H9 (cell line): ENCODE measurements at regions not wholly inside any gene's neighbourhood (a gene's known extent, or its start where the extent isn't known, plus 50 kb on each side); places are given as distances from the start of the nearest gene placed in this dataset.
A peak's percentile ranks its signal among the peaks of the same experiment; 100 is the strongest.

Experiments
- DNase-seq: peaks from one replicate; pipeline ENCODE4 v3.0.0-alpha.2; 2017
- H2AFZ ChIP-seq: one replicate; pipeline ENCODE4 v1.6.1; 2013; ENCODE audit warnings: mild to moderate bottlenecking, low read length, control low read depth, moderate library complexity
- H2AK5ac ChIP-seq: 2 replicates; pipeline ENCODE4 v1.6.1; 2013; ENCODE audit warnings: low read length, control low read depth, mixed read lengths; ENCODE audit not compliant: insufficient read length
- H2BK120ac ChIP-seq: one replicate; pipeline ENCODE4 v1.6.1; 2013; ENCODE audit warnings: low read depth, mild to moderate bottlenecking, low read length, control low read depth, inconsistent platforms; ENCODE audit not compliant: poor library complexity, severe bottlenecking
- H2BK12ac ChIP-seq: 2 replicates; pipeline ENCODE4 v1.6.1; 2013; ENCODE audit warnings: low read length, control low read depth, mixed read lengths, low read depth; ENCODE audit not compliant: insufficient read length
- H2BK15ac ChIP-seq: 2 replicates; pipeline ENCODE4 v1.6.1; 2013; ENCODE audit warnings: low read depth, low read length, control low read depth
- H2BK20ac ChIP-seq: one replicate; pipeline ENCODE4 v1.6.1; 2013; ENCODE audit warnings: low read depth, mild to moderate bottlenecking, low read length, control low read depth, inconsistent platforms; ENCODE audit not compliant: poor library complexity, severe bottlenecking
- H2BK5ac ChIP-seq: 2 replicates; pipeline ENCODE4 v1.6.1; 2013; ENCODE audit warnings: low read length, control low read depth, mixed read lengths; ENCODE audit not compliant: insufficient read length
- H3K14ac ChIP-seq: 2 replicates; pipeline ENCODE4 v1.6.1; 2013; ENCODE audit warnings: low read length, control low read depth; ENCODE audit not compliant: insufficient read depth
- H3K18ac ChIP-seq: 2 replicates; pipeline ENCODE4 v1.6.1; 2013; ENCODE audit warnings: low read depth, mild to moderate bottlenecking, mixed read lengths, low read length, control low read depth; ENCODE audit not compliant: insufficient read length
- H3K23ac ChIP-seq: 2 replicates; pipeline ENCODE4 v1.6.1; 2013; ENCODE audit warnings: low read length, control low read depth, mixed read lengths, low read depth; ENCODE audit not compliant: insufficient read length
- H3K23me2 ChIP-seq: 2 replicates; pipeline ENCODE4 v1.6.1; 2013; ENCODE audit warnings: low read depth, mild to moderate bottlenecking, mixed read lengths, low read length, control low read depth; ENCODE audit not compliant: insufficient read length, poor library complexity, severe bottlenecking
- H3K27ac ChIP-seq: 2 replicates; pipeline ENCODE4 v1.5.1; 2013; ENCODE audit warnings: low read length, control low read depth, mixed read lengths, low read depth; ENCODE audit not compliant: insufficient read length
- H3K27me3 ChIP-seq: 2 replicates; pipeline ENCODE4 v1.6.1; 2013; ENCODE audit warnings: low read length, control low read depth, inconsistent platforms; ENCODE audit not compliant: insufficient read depth
- H3K4ac ChIP-seq: 2 replicates; pipeline ENCODE4 v1.6.1; 2013; ENCODE audit warnings: low read depth, mild to moderate bottlenecking, control low read depth, inconsistent platforms, low read length, moderate library complexity
- H3K4me1 ChIP-seq: 2 replicates; pipeline ENCODE4 v1.6.1; 2013; ENCODE audit warnings: low read length, control low read depth, inconsistent platforms; ENCODE audit not compliant: insufficient read depth
- H3K4me2 ChIP-seq: 2 replicates; pipeline ENCODE4 v1.6.1; 2013; ENCODE audit warnings: low read length, control low read depth, mixed read lengths; ENCODE audit not compliant: insufficient read length, insufficient read depth
- H3K56ac ChIP-seq: 2 replicates; pipeline ENCODE4 v1.6.1; 2013; ENCODE audit warnings: low read depth, mild to moderate bottlenecking, mixed read lengths, low read length, control low read depth; ENCODE audit not compliant: insufficient read length
- H3K79me1 ChIP-seq: 2 replicates; pipeline ENCODE4 v1.6.1; 2013; ENCODE audit warnings: low read depth, mild to moderate bottlenecking, moderate library complexity, low read length, control low read depth, inconsistent platforms; ENCODE audit not compliant: insufficient read depth, poor library complexity, severe bottlenecking
- H3K79me2 ChIP-seq: 2 replicates; pipeline ENCODE4 v1.6.1; 2013; ENCODE audit warnings: low read length, control low read depth, inconsistent platforms; ENCODE audit not compliant: insufficient read depth
- H3K9ac ChIP-seq: 2 replicates; pipeline ENCODE4 v1.6.1; 2013; ENCODE audit warnings: low read length, control low read depth, mixed read lengths; ENCODE audit not compliant: insufficient read length; ENCODE audit errors: extremely low read depth
- H3K9me3 ChIP-seq: one replicate; pipeline ENCODE4 v1.6.1; 2013; ENCODE audit warnings: low read depth, low read length, inconsistent platforms; ENCODE audit not compliant: control insufficient read depth
- H3T11ph ChIP-seq: one replicate; pipeline ENCODE4 v1.6.1; 2013; ENCODE audit warnings: mild to moderate bottlenecking, low read length, control low read depth, inconsistent platforms
- H4K20me1 ChIP-seq: one replicate; pipeline ENCODE4 v1.6.1; 2013; ENCODE audit not compliant: control insufficient read depth, insufficient read length, insufficient read depth
- H4K5ac ChIP-seq: 2 replicates; pipeline ENCODE4 v1.6.1; 2013; ENCODE audit warnings: low read depth, mild to moderate bottlenecking, mixed read lengths, low read length, control low read depth; ENCODE audit not compliant: insufficient read length
- H4K8ac ChIP-seq: replicated peaks from 2 replicates; pipeline ENCODE4 v1.6.1; 2013; ENCODE audit warnings: low read length, control low read depth, mixed read lengths, low read depth; ENCODE audit not compliant: insufficient read length
- H4K91ac ChIP-seq: 2 replicates; pipeline ENCODE4 v1.6.1; 2013; ENCODE audit warnings: low read depth, mild to moderate bottlenecking, moderate library complexity, mixed read lengths, low read length, control low read depth; ENCODE audit not compliant: insufficient read length
- H3K27ac Mint-ChIP-seq, 3 experiments: 2 replicates in 2 of 3; 3 replicates in 1 of 3; pipeline ENCODE4 v1.8.0; 2020 to 2021; ENCODE audit warnings: mixed read lengths in 3 of 3, mild to moderate bottlenecking in 1 of 3, moderate library complexity in 1 of 3
- H3K27me3 Mint-ChIP-seq: 2 replicates; pipeline ENCODE4 v1.8.0; 2021; ENCODE audit warnings: low read depth, mild to moderate bottlenecking, moderate library complexity, mixed read lengths
- H3K36me3 Mint-ChIP-seq, 3 experiments: 2 replicates in 2 of 3; 3 replicates in 1 of 3; pipeline ENCODE4 v1.8.0; 2020 to 2021; ENCODE audit warnings: low read depth in 3 of 3, mixed read lengths in 3 of 3; ENCODE audit not compliant: insufficient read depth in 1 of 3
- H3K4me1 Mint-ChIP-seq, 2 experiments: 2 replicates each; pipeline ENCODE4 v1.8.0; 2020; ENCODE audit warnings: mixed read lengths in 2 of 2
- H3K4me3 Mint-ChIP-seq, 2 experiments: 2 replicates in 1 of 2; 3 replicates in 1 of 2; pipeline ENCODE4 v1.8.0; 2020 to 2021; ENCODE audit warnings: mild to moderate bottlenecking in 2 of 2, mixed read lengths in 2 of 2, moderate library complexity in 1 of 2
- H3K9me3 Mint-ChIP-seq, 2 experiments: 2 replicates in 1 of 2; 3 replicates in 1 of 2; pipeline ENCODE4 v1.8.0; 2020; ENCODE audit warnings: mild to moderate bottlenecking in 2 of 2, mixed read lengths in 2 of 2, moderate library complexity in 1 of 2
- CTCF ChIP-seq: fragments of 200-600 bp; sonication (generic); conservative IDR thresholded peaks from 3 replicates; pipeline ENCODE4 v1.8.0; 2021; ENCODE audit warnings: antibody characterized with exemption, mild to moderate bottlenecking
- WGBS: extraction: QIAGEN DNeasy Blood & Tissue Kit; methylation state at CpG from one replicate; pipeline ENCODE4 v1.1.7; 2013; ENCODE audit warnings: missing lambda C conversion rate, low lambda C conversion rate, mixed read lengths; ENCODE audit not compliant: insufficient read length; ENCODE audit errors: extremely low coverage; 5-methylcytosine and 5-hydroxymethylcytosine counted together

- H2BK5ac ChIP-seq, result no peak overlapping the region
- H3K4me1 Mint-ChIP-seq, result peaks cover 12 to 13% of the 10 kb centered on the region in 2 experiments
- H4K8ac ChIP-seq, result no peak overlapping the region
- no peaks in the 10 kb centered on the region; a peak in 1 of 7 replicates for H3K36me3 Mint-ChIP-seq
- H3K27me3 ChIP-seq, result no peaks in the 10 kb centered on the region
- H3K18ac ChIP-seq, result no peak overlapping the region
- no peak overlapping the region for H3K4me2 ChIP-seq
- no peak overlapping the region for H3K56ac ChIP-seq
- no peaks in the 10 kb centered on the region for H4K20me1 ChIP-seq
- no peaks in the 10 kb centered on the region for H3K79me1 ChIP-seq
- no peaks in the 10 kb centered on the region for H3K23me2 ChIP-seq
- peaks cover 5% of the 10 kb centered on the region for H3K27me3 Mint-ChIP-seq
- H2AFZ ChIP-seq, result no peak overlapping the region
- no peak overlapping the region for H2BK20ac ChIP-seq
- no peak overlapping the region for H2BK12ac ChIP-seq
- no peaks in the 10 kb centered on the region for H3K79me2 ChIP-seq
- H3T11ph ChIP-seq, result no peak overlapping the region
- H4K91ac ChIP-seq, result no peak overlapping the region
- H3K9me3 Mint-ChIP-seq, result peaks cover 6 to 9% of the 10 kb centered on the region in 2 experiments; a peak in 3 of 5 replicates
- H3K9me3 ChIP-seq, result no peaks in the 10 kb centered on the region
- H3K9ac ChIP-seq, result no peak overlapping the region
- no CpG with 5 or more reads among the region's 5 CpGs for WGBS
- H2BK120ac ChIP-seq, result no peak overlapping the region
- no peak; the same call in 1 of the 3 replicates for TF ChIP-seq CTCF
- no peak overlapping the region for H2AK5ac ChIP-seq
- no peak overlapping the region for H3K4me3 Mint-ChIP-seq
- no peak overlapping the region for H3K27ac Mint-ChIP-seq
- no peak overlapping the region for H4K5ac ChIP-seq
- peak; percentile 43 for DNase-seq
- H2BK15ac ChIP-seq, result no peak overlapping the region
- H3K23ac ChIP-seq, result no peak overlapping the region
- no peaks in the 10 kb centered on the region for H3K4me1 ChIP-seq
- H3K14ac ChIP-seq, result no peak overlapping the region
- H3K4ac ChIP-seq, result no peak overlapping the region
- H3K27ac ChIP-seq, result no peak overlapping the region
Measured at GRCh38 chr16:82241469-82242052, 71.5 kb upstream of the MPHOSPH6 start.
